GM12878 (cell line): ENCODE measurements at regions not wholly inside any gene's neighbourhood (a gene's known extent, or its start where the extent isn't known, plus 50 kb on each side); places are given as distances from the start of the nearest gene placed in this dataset.

Source experiments
- ATAC-seq: fragments of 200-7000 bp; cut with Tn5 transposase; 3 replicates; pipeline ENCODE4 v1.9.1; 2020; ENCODE audit warnings: mild to moderate bottlenecking, moderate library complexity
- BruUV-seq: library from RNA; stranded (reverse); fragments of 400-500 nt; replicated peaks from 2 replicates; lab custom pipeline; 2021; lab: Mats Ljungman, UMichigan
- CTCF ChIA-PET: fragments of 300-600 bp; sonication (Branson Sonifier 250); formaldehyde crosslinking; extraction: SDS; loops from one replicate; lab custom pipeline; 2021; ENCODE audit warnings: inconsistent platforms; lab: Yijun Ruan, JAX
- POLR2A ChIA-PET: fragments of 350-600 bp; formaldehyde crosslinking; extraction: SDS; loops from one replicate; lab custom pipeline; 2021; ENCODE audit warnings: inconsistent platforms; lab: Charles Lee
- RAD21 ChIA-PET: fragments of 300-600 bp; sonication (Branson Sonifier 250); formaldehyde crosslinking; loops from one replicate; lab custom pipeline; 2023; ENCODE audit warnings: antibody characterized with exemption; ENCODE audit not compliant: unreplicated experiment; lab: Charles Lee
- SMC1A ChIA-PET: fragments of 300-600 bp; sonication (Branson Sonifier 250); formaldehyde crosslinking; loops from one replicate; lab custom pipeline; 2023; ENCODE audit not compliant: unreplicated experiment, uncharacterized antibody; lab: Charles Lee
- DNase-seq: peaks from one replicate; pipeline ENCODE4 v3.0.0-alpha.2; 2011; ENCODE audit warnings: low read depth, low spot score
- FAIRE-seq: peaks from 3 replicates; lab custom pipeline; 2011; peaks lifted over from hg19 to GRCh38; lab: Jason Lieb, UNC
- H2AFZ ChIP-seq: 2 replicates; pipeline ENCODE4 v1.6.0; 2011; ENCODE audit warnings: low read depth, low read length, control low read depth; ENCODE audit not compliant: control insufficient read depth
- H3K27ac ChIP-seq: 2 replicates; pipeline ENCODE4 v1.5.1; 2011; ENCODE audit warnings: control low read depth; ENCODE audit not compliant: control insufficient read depth, insufficient read depth
- H3K27me3 ChIP-seq, 2 experiments: replicated peaks in 1 of 2; 2 replicates each; pipeline versions ENCODE4 v1.6.0 to v1.6.1; 2011; ENCODE audit warnings: low read length in 1 of 2; ENCODE audit not compliant: control insufficient read depth in 2 of 2, insufficient read depth in 2 of 2
- H3K36me3 ChIP-seq, 2 experiments: 2 replicates each; pipeline ENCODE4 v1.5.1; 2011; ENCODE audit warnings: low read length in 1 of 2; ENCODE audit not compliant: control insufficient read depth in 2 of 2, insufficient read depth in 2 of 2
- H3K4me1 ChIP-seq: 2 replicates; pipeline ENCODE4 v1.6.1; 2011; ENCODE audit warnings: mild to moderate bottlenecking, low read length, moderate library complexity, mixed read lengths; ENCODE audit not compliant: control insufficient read depth, insufficient read depth
- H3K4me2 ChIP-seq: 2 replicates; pipeline ENCODE4 v1.6.0; 2011; ENCODE audit warnings: control low read depth; ENCODE audit not compliant: control insufficient read depth, insufficient read depth
- H3K4me3 ChIP-seq: fragments of 200-600 bp; sonication (generic); 2 replicates; pipeline ENCODE4 v1.5.1; 2016
- H3K79me2 ChIP-seq: 2 replicates; pipeline ENCODE4 v1.6.0; 2011; ENCODE audit warnings: low read length; ENCODE audit not compliant: control insufficient read depth, insufficient read depth
- H3K9ac ChIP-seq: 2 replicates; pipeline ENCODE4 v1.8.0; 2011; ENCODE audit warnings: low read length, control low read depth, mixed read lengths; ENCODE audit not compliant: control insufficient read depth, insufficient read depth
- H3K9me3 ChIP-seq: replicated peaks from 3 replicates; pipeline ENCODE4 v1.5.1; 2011; ENCODE audit warnings: mild to moderate bottlenecking, low read length; ENCODE audit not compliant: control insufficient read depth, insufficient read depth
- H4K20me1 ChIP-seq: 2 replicates; pipeline ENCODE4 v1.6.0; 2011; ENCODE audit not compliant: control insufficient read depth, insufficient read depth
- BCL11A ChIP-seq: IDR thresholded peaks from 2 replicates; pipeline ENCODE4 v1.6.1; 2011; ENCODE audit warnings: low read depth, low read length
- E4F1 ChIP-seq: fragments of 450-650 bp; IDR thresholded peaks from 2 replicates; pipeline ENCODE4 v1.6.1; 2018; ENCODE audit warnings: borderline replicate concordance, mild to moderate bottlenecking; ENCODE audit not compliant: partially characterized antibody
- FOXK2 ChIP-seq: fragments of 450-650 bp; IDR thresholded peaks from 2 replicates; pipeline ENCODE4 v1.6.1; 2017; ENCODE audit warnings: mild to moderate bottlenecking, moderate library complexity
- HSF1 ChIP-seq: fragments of 150-350 bp; IDR thresholded peaks from 2 replicates; pipeline ENCODE4 v1.6.1; 2014; ENCODE audit warnings: mild to moderate bottlenecking, low read depth, low read length
- JUND ChIP-seq: IDR thresholded peaks from 2 replicates; pipeline ENCODE4 v1.6.1; 2012; ENCODE audit warnings: low read depth, mild to moderate bottlenecking, low read length, improper control_type of control experiment, moderate library complexity
- PAX8 ChIP-seq: fragments of 450-650 bp; IDR thresholded peaks from 2 replicates; pipeline ENCODE4 v1.6.1; 2017; ENCODE audit warnings: mild to moderate bottlenecking, moderate library complexity
- RFX5 ChIP-seq: IDR thresholded peaks from 2 replicates; pipeline ENCODE4 v1.6.1; 2011; ENCODE audit warnings: low read depth, low read length, improper control_type of control experiment
- RUNX3 ChIP-seq: IDR thresholded peaks from 2 replicates; pipeline ENCODE4 v1.6.1; 2012; ENCODE audit warnings: low read length, inconsistent platforms
- ZNF274 ChIP-seq: IDR thresholded peaks from one replicate; pipeline ENCODE4 v1.8.0; 2011; ENCODE audit not compliant: insufficient read length, insufficient read depth
- ZNF687 ChIP-seq: fragments of 450-650 bp; IDR thresholded peaks from 2 replicates; pipeline ENCODE4 v1.6.1; 2017; ENCODE audit warnings: mild to moderate bottlenecking, moderate library complexity
- ZSCAN29 ChIP-seq: fragments of 450-650 bp; IDR thresholded peaks from 2 replicates; pipeline ENCODE4 v1.6.1; 2017; ENCODE audit warnings: mild to moderate bottlenecking, moderate library complexity
- WGBS: methylation state at CpG from one replicate; pipeline ENCODE4 v1.1.6; 2016; ENCODE audit warnings: low lambda C conversion rate; ENCODE audit not compliant: insufficient replicate concordance, insufficient coverage; ENCODE audit errors: missing lambda C conversion rate; 5-methylcytosine and 5-hydroxymethylcytosine counted together
- in situ Hi-C: fragments of 300-500 bp; cut with MboI; formaldehyde crosslinking; loops from 9 replicates; pipeline ENCODE4 v1.14.3; 2018; ENCODE audit warnings: mixed read lengths
- intact Hi-C: fragments of 100-400 bp; cut with micrococcal nuclease; formaldehyde crosslinking; loops from one replicate; pipeline ENCODE4 v1.14.2; 2022; ENCODE audit not compliant: unreplicated experiment
- TF ChIP-seq, protein P1 (sequence below): fragments of 450-650 bp; formaldehyde crosslinking; IDR thresholded peaks from 2 replicates; pipeline ENCODE4 v1.4.0; 2022; ENCODE audit warnings: mild to moderate bottlenecking, moderate library complexity

DNA sequence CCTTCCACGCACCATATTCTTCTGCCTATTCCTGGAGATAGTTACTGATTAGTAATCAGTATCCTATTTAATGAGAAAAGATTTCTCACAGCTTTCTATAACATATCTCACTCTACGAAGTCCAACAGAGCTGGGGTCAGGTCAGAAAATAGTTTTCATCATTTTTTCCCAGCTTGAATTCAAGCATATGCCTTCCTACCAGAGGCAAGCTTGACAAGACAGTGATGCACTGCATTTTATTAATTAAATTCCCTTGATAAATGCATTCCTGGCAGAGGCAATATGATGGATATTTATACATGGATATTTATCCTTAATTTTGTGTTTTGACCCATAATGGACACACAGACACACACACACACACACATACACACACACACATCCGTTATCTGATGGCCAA lies 961.4 kb downstream of the EPHA3 start:
- FAIRE-seq (no peak), DNase-seq (no peak), ATAC-seq (no peak)
- CTCF ChIA-PET, result interaction anchor here (0.6 to 1.1 kb wide), 3 partner anchors 10 to 64 kb away, joined by 3 to 8 read pairs (median 7); no protein-coding TSS in a partner anchor
- RAD21 ChIA-PET, result interaction anchor here (0.7 to 1.0 kb wide), 2 partner anchors 11 to 12 kb away, joined by 3 to 4 read pairs; no protein-coding TSS in a partner anchor
- H3K4me1 ChIP-seq, result no peaks in the 10 kb centered on the region
- POLR2A ChIA-PET, result interaction anchor here (1.1 kb wide), 1 partner anchor 11 kb away, joined by 5 read pairs; no protein-coding TSS in a partner anchor
- no peaks in the 10 kb centered on the region for H3K9me3 ChIP-seq
- no peak overlapping the region for H2AFZ ChIP-seq
- H3K36me3 ChIP-seq, result no peaks in the 10 kb centered on the region
- H4K20me1 ChIP-seq, result no peaks in the 10 kb centered on the region
- no peak overlapping the region for H3K4me3 ChIP-seq
- H3K79me2 ChIP-seq, result no peaks in the 10 kb centered on the region
- in situ Hi-C loops, result no loop called here
- intact Hi-C loops, result no loop called here
- H3K4me2 ChIP-seq, result no peak overlapping the region
- no peaks in the 10 kb centered on the region for H3K27me3 ChIP-seq
- WGBS, result 0% methylated on average over 3 of the region's 3 CpGs
- no peak overlapping the region for H3K27ac ChIP-seq
- SMC1A ChIA-PET, result interaction anchor here (1.0 to 1.8 kb wide), 3 partner anchors 11 to 53 kb away, joined by 3 to 14 read pairs (median 4); no protein-coding TSS in a partner anchor
- H3K9ac ChIP-seq, result no peak overlapping the region
- BruUV-seq, result no TSS peak
- TF ChIP-seq ZNF687 (no peak), FOXK2 (no peak), JUND (no peak), HSF1 (no peak), RUNX3 (no peak), BCL11A (no peak), E4F1 (no peak), ZNF274 (no peak), PAX8 (no peak), RFX5 (no peak), ZSCAN29 (no peak)
- TF ChIP-seq, protein P1, sequence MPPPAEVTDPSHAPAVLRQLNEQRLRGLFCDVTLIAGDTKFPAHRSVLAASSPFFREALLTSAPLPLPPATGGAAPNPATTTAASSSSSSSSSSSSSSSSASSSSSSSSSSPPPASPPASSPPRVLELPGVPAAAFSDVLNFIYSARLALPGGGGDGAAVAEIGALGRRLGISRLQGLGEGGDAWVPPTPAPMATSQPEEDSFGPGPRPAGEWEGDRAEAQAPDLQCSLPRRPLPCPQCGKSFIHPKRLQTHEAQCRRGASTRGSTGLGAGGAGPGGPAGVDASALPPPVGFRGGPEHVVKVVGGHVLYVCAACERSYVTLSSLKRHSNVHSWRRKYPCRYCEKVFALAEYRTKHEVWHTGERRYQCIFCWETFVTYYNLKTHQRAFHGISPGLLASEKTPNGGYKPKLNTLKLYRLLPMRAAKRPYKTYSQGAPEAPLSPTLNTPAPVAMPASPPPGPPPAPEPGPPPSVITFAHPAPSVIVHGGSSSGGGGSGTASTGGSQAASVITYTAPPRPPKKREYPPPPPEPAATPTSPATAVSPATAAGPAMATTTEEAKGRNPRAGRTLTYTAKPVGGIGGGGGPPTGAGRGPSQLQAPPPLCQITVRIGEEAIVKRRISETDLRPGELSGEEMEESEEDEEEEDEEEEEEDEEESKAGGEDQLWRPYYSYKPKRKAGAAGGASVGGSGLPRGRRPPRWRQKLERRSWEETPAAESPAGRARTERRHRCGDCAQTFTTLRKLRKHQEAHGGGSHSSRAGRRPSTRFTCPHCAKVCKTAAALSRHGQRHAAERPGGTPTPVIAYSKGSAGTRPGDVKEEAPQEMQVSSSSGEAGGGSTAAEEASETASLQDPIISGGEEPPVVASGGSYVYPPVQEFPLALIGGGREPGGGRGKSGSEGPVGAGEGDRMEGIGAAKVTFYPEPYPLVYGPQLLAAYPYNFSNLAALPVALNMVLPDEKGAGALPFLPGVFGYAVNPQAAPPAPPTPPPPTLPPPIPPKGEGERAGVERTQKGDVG (CRISPR knock-in tag), result no peak
